Upper lobe of left lung (tissue), 4 donors: ENCODE measurements at regions not wholly inside any gene's neighbourhood (a gene's known extent, or its start where the extent isn't known, plus 50 kb on each side); places are given as distances from the start of the nearest gene placed in this dataset.

ENCODE experiments used
- EP300 ChIP-seq, 4 donors: sonication (generic); formaldehyde crosslinking; IDR thresholded peaks; one replicate each; pipeline ENCODE4 v1.5.1; 2017; ENCODE audit warnings: antibody characterized with exemption in 4 of 4, control low read depth in 2 of 4
- POLR2A ChIP-seq, 4 donors: fragments of 450-650 bp; IDR thresholded peaks; one replicate each; pipeline ENCODE4 v1.5.1; 2016 to 2017; ENCODE audit warnings: antibody characterized with exemption in 4 of 4, mild to moderate bottlenecking in 2 of 4
- POLR2AphosphoS5 ChIP-seq, 2 donors: sonication (generic); formaldehyde crosslinking; IDR thresholded peaks; one replicate each; pipeline ENCODE4 v1.5.1; 2017; ENCODE audit warnings: antibody characterized with exemption in 2 of 2
- TF ChIP-seq, protein P1 (sequence below), 6 experiments: fragments of 450-650 bp in 4 of 6; fragments of 200-600 bp in 2 of 6; sonication (generic) in 2 of 6; IDR thresholded peaks; one replicate each; pipeline ENCODE4 v1.5.1; 2016 to 2019; ENCODE audit warnings: antibody characterized with exemption in 6 of 6

DNA sequence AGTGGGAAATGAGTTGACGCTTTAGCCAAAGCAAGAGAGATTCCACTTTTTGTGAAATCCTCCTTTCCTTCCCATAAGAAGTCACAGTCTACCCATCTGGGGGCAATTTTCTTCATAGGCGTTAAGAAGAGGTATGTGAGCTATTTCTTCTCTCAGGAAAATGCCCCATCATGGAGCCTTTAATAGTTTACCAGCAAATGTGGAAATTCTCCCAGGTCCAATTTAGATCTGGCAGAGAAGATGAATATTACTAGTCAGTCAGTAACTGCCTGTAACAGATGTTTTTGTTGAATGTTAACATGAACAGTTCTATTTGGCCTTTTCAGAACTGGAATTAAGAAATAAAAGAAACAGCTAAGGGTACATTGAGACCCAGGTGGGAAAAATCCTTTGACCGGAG, 156.4 kb upstream of the RFX3 start:
- TF ChIP-seq, protein P1, sequence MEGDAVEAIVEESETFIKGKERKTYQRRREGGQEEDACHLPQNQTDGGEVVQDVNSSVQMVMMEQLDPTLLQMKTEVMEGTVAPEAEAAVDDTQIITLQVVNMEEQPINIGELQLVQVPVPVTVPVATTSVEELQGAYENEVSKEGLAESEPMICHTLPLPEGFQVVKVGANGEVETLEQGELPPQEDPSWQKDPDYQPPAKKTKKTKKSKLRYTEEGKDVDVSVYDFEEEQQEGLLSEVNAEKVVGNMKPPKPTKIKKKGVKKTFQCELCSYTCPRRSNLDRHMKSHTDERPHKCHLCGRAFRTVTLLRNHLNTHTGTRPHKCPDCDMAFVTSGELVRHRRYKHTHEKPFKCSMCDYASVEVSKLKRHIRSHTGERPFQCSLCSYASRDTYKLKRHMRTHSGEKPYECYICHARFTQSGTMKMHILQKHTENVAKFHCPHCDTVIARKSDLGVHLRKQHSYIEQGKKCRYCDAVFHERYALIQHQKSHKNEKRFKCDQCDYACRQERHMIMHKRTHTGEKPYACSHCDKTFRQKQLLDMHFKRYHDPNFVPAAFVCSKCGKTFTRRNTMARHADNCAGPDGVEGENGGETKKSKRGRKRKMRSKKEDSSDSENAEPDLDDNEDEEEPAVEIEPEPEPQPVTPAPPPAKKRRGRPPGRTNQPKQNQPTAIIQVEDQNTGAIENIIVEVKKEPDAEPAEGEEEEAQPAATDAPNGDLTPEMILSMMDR (IDR thresholded peaks at IDR 0.05) = no peak
- TF ChIP-seq POLR2AphosphoS5 (IDR thresholded peaks at IDR 0.05) (no peak), EP300 (IDR thresholded peaks at IDR 0.05) (no peak), POLR2A (IDR thresholded peaks at IDR 0.05) (no peak)
